Activated naive CD4-positive, alpha-beta T cell treated with anti-CD3 and anti-CD28 coated beads for 36 hours (primary cell): ENCODE measurements at regions not wholly inside any gene's neighbourhood (a gene's known extent, or its start where the extent isn't known, plus 50 kb on each side); places are given as distances from the start of the nearest gene placed in this dataset.
"Not testable (repeated sequence)": the region's sequence is repeated elsewhere in the genome, so short reads cannot be mapped to it uniquely, and the experiment has no call there.

Source experiments
- CTCF ChIA-PET: fragments of 350-600 bp; sonication (Branson Sonifier 250); formaldehyde crosslinking; loops from one replicate; lab custom pipeline; 2021; ENCODE audit warnings: antibody characterized with exemption; lab: Charles Lee
- DNase-seq: peaks from one replicate; pipeline ENCODE4 v3.0.0-alpha.2; 2020
- H3K27ac Mint-ChIP-seq: one replicate; pipeline ENCODE4 v1.8.0; 2021; ENCODE audit warnings: mild to moderate bottlenecking, mixed read lengths
- H3K27me3 Mint-ChIP-seq: one replicate; pipeline ENCODE4 v1.8.0; 2021; ENCODE audit warnings: low read depth, mixed read lengths
- H3K36me3 Mint-ChIP-seq: one replicate; pipeline ENCODE4 v1.8.0; 2021; ENCODE audit warnings: low read depth, mixed read lengths
- H3K4me1 Mint-ChIP-seq: one replicate; pipeline ENCODE4 v1.8.0; 2021; ENCODE audit warnings: low read depth, mixed read lengths
- H3K4me3 Mint-ChIP-seq: one replicate; pipeline ENCODE4 v1.8.0; 2021; ENCODE audit warnings: mild to moderate bottlenecking, moderate library complexity, mixed read lengths
- H3K9me3 Mint-ChIP-seq: one replicate; pipeline ENCODE4 v1.8.0; 2021; ENCODE audit warnings: mixed read lengths
- intact Hi-C: fragments of 100-400 bp; cut with micrococcal nuclease; formaldehyde crosslinking; loops from one replicate; pipeline ENCODE4 v1.15.1; 2023

- Mint-ChIP-seq H3K27ac (no peak overlapping the region), H3K4me1 (no peaks in the 10 kb centered on the region), H3K9me3 (peaks cover 8% of the 10 kb centered on the region), H3K27me3 (no peaks in the 10 kb centered on the region), H3K36me3 (no peaks in the 10 kb centered on the region), H3K4me3 (no peak overlapping the region)
- DNase-seq: no peak
- intact Hi-C loops: no loop called here
- CTCF ChIA-PET: no interaction called here
These were observed 494.8 kb upstream of the MAN1A1 start for GRCh38 chr6:119844387-119844786.

DNA sequence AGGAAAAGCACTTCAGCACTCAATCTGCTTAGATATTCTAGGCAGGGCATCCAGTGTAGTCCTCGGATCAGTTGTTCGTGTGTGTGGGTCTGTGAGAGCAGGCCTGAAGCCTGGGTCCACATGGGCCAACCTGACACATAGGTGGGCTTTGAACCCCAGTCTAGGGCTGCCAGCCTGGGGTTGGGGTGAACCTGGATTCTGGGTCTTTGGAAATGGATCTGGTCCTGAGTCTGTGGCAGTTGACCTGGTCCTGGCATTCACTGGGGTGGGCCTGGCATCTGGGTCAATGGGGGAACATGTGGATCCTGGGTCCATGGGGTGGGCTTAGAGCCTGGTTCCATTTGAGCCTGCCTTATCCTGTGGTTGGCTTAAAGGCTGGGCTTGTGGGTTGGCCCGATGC is 492.6 kb upstream of the MAN1A1 start:
- Mint-ChIP-seq H3K27me3 (no peaks in the 10 kb centered on the region), H3K4me1 (no peaks in the 10 kb centered on the region), H3K4me3 (no peak overlapping the region), H3K9me3 (peaks cover 8% of the 10 kb centered on the region), H3K27ac (no peak overlapping the region), H3K36me3 (no peaks in the 10 kb centered on the region)
- DNase-seq: no peak
- intact Hi-C loops: no loop called here
- CTCF ChIA-PET: interaction anchor here (1.0 kb wide), 1 partner anchor 257 kb away, joined by 3 read pairs; no protein-coding TSS in a partner anchor

GRCh38 chr6:119838043-119838442 is 488.5 kb upstream of the MAN1A1 start:
- Mint-ChIP-seq H3K27me3 (no peaks in the 10 kb centered on the region), H3K27ac (no peak overlapping the region), H3K9me3 (peaks cover 8% of the 10 kb centered on the region), H3K4me1 (no peaks in the 10 kb centered on the region), H3K36me3 (no peaks in the 10 kb centered on the region), H3K4me3 (no peak overlapping the region)
- CTCF ChIA-PET: interaction anchor here (1.3 kb wide), 1 partner anchor 8 kb away, joined by 3 read pairs; no protein-coding TSS in a partner anchor
- intact Hi-C loops: no loop called here
- DNase-seq: no peak

DNA sequence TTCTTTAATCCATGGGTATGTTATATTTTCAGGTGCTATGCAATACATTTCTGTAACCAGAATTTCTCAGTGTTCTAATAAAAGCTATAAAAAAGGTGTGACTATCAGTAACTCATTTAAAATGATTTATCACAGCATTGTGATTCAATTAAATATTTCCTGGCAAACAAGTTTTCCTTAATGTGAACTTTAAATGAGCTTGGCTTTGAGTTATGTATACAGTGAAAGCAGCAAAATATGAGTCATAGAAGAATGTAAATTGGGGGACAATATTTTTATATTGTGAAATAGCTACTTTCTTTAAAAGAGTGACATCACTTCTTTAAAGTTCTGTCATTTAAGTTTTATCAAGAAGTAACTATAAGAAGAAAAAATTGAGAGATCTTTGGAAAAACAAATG is 484.9 kb upstream of the MAN1A1 start:
- Mint-ChIP-seq H3K9me3 (no peaks in the 10 kb centered on the region), H3K4me3 (no peak overlapping the region)

DNA sequence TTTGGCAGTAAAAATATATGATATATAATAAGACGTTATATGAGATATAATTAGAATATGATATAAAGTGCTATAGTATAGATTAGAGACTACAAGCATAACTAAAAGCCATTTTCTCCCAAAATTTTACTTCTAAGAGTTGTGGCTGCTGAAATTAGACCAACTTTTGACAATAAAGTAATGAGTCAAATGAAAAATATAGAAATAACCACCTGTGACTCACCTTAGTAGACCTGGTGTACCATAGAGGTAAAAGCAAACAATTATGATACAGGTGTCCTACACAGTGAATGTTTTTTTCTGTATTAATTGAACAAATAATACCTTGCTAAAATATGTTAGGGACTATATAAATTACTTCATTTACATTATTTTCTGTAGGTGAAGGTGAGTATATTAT is 482.9 kb upstream of the MAN1A1 start:
- Mint-ChIP-seq H3K9me3 (no peaks in the 10 kb centered on the region), H3K27ac (no peak overlapping the region), H3K36me3 (no peaks in the 10 kb centered on the region), H3K4me3 (no peak overlapping the region), H3K27me3 (peaks cover 6% of the 10 kb centered on the region), H3K4me1 (no peaks in the 10 kb centered on the region)
- no peak for DNase-seq
- CTCF ChIA-PET: no interaction called here
- intact Hi-C loops: no loop called here

More for the DNA sequence above, 484.9 kb upstream of the MAN1A1 start:
- Mint-ChIP-seq H3K27ac (no peak overlapping the region), H3K27me3 (no peaks in the 10 kb centered on the region), H3K36me3 (no peaks in the 10 kb centered on the region), H3K4me1 (no peaks in the 10 kb centered on the region)
- intact Hi-C loops: no loop called here
- CTCF ChIA-PET: interaction anchor here (0.6 kb wide), 1 partner anchor 14 kb away, joined by 3 read pairs; no protein-coding TSS in a partner anchor
- no peak for DNase-seq

DNA sequence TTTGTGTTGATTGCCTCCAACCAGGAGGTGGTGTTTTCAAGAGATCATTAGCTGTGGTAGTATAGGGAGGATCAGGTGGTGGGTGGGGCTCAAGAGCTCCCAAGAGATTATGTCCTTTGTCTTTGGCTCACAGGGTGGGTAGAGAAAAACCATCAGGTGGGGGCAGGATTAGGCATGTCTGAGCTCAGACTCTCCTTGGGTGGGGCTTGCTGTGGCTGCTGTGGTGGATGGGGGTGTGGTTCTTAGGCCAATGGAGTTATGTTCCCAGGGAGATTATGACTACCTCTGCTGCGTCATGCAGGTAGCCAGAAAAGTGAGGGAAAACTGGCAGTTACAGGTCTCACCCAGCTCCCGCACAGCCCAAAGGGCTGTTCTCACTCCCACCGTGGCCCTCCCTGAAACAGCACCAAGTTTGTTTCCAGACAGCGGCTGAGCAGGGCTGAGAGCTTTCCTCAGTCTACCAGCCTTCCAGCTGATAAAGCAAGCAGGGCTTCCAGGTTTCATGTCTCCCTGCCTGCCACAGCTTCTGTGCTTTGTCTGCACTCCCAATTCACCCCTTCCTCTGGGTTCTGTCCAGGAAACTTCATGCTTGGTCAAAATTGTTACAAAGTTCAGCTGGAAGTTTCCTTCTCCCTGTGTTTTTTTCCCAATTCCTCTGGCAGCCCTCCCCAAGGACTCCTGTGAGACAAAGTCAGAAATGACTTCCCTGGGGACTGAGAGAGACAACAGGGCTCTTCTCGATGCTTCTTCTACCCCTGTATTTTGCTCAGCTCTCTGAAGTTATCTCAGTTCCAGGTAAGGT is 481.1 kb upstream of the MAN1A1 start:
- no peak overlapping the region for H3K27ac Mint-ChIP-seq
- H3K4me3 Mint-ChIP-seq: no peak overlapping the region
- intact Hi-C loops: no loop called here
- H3K4me1 Mint-ChIP-seq: no peaks in the 10 kb centered on the region
- no peaks in the 10 kb centered on the region for H3K9me3 Mint-ChIP-seq
- peaks cover 6% of the 10 kb centered on the region for H3K27me3 Mint-ChIP-seq
- no peaks in the 10 kb centered on the region for H3K36me3 Mint-ChIP-seq
- CTCF ChIA-PET: no interaction called here
- DNase-seq: no peak

GRCh38 chr6:119830069-119830468 is 480.5 kb upstream of the MAN1A1 start:
- DNase-seq: no peak
- no peaks in the 10 kb centered on the region for H3K9me3 Mint-ChIP-seq
- intact Hi-C loops: no loop called here
- H3K27me3 Mint-ChIP-seq: peaks cover 6% of the 10 kb centered on the region
- CTCF ChIA-PET: no interaction called here
- H3K4me3 Mint-ChIP-seq: no peak overlapping the region
- no peaks in the 10 kb centered on the region for H3K36me3 Mint-ChIP-seq
- H3K27ac Mint-ChIP-seq: no peak overlapping the region
- no peaks in the 10 kb centered on the region for H3K4me1 Mint-ChIP-seq

- CTCF ChIA-PET, H3K4me3 Mint-ChIP-seq, intact Hi-C loops, H3K27ac Mint-ChIP-seq, H3K27me3 Mint-ChIP-seq, DNase-seq, H3K36me3 Mint-ChIP-seq, H3K9me3 Mint-ChIP-seq, H3K4me1 Mint-ChIP-seq: not testable (repeated sequence)
These were observed 479.9 kb upstream of the MAN1A1 start for GRCh38 chr6:119829499-119829898.

- DNase-seq: no peak
- no peak overlapping the region for H3K27ac Mint-ChIP-seq
- H3K27me3 Mint-ChIP-seq: peaks cover 6% of the 10 kb centered on the region
- no peaks in the 10 kb centered on the region for H3K9me3 Mint-ChIP-seq
- intact Hi-C loops: no loop called here
- H3K36me3 Mint-ChIP-seq: no peaks in the 10 kb centered on the region
- CTCF ChIA-PET: no interaction called here
- H3K4me3 Mint-ChIP-seq: no peak overlapping the region
- no peaks in the 10 kb centered on the region for H3K4me1 Mint-ChIP-seq
These were observed 479.4 kb upstream of the MAN1A1 start for GRCh38 chr6:119829006-119829405.

GRCh38 chr6:119821380-119821779 is 471.8 kb upstream of the MAN1A1 start:
- no peak overlapping the region for H3K4me3 Mint-ChIP-seq
- peaks cover 3% of the 10 kb centered on the region for H3K27me3 Mint-ChIP-seq
- intact Hi-C loops: no loop called here
- H3K4me1 Mint-ChIP-seq: no peaks in the 10 kb centered on the region
- DNase-seq: no peak
- no peak overlapping the region for H3K27ac Mint-ChIP-seq
- CTCF ChIA-PET: no interaction called here
- H3K36me3 Mint-ChIP-seq: no peaks in the 10 kb centered on the region
- H3K9me3 Mint-ChIP-seq: no peaks in the 10 kb centered on the region

GRCh38 chr6:119818876-119819275 is 469.3 kb upstream of the MAN1A1 start:
- CTCF ChIA-PET: interaction anchor here (1.3 kb wide), 1 partner anchor 689 kb away, joined by 3 read pairs; no protein-coding TSS in a partner anchor
- no peak overlapping the region for H3K4me3 Mint-ChIP-seq
- H3K27ac Mint-ChIP-seq: no peak overlapping the region
- peaks cover 3% of the 10 kb centered on the region for H3K27me3 Mint-ChIP-seq
- no peaks in the 10 kb centered on the region for H3K36me3 Mint-ChIP-seq
- no peaks in the 10 kb centered on the region for H3K9me3 Mint-ChIP-seq
- no peak for DNase-seq
- intact Hi-C loops: no loop called here
- no peaks in the 10 kb centered on the region for H3K4me1 Mint-ChIP-seq

DNA sequence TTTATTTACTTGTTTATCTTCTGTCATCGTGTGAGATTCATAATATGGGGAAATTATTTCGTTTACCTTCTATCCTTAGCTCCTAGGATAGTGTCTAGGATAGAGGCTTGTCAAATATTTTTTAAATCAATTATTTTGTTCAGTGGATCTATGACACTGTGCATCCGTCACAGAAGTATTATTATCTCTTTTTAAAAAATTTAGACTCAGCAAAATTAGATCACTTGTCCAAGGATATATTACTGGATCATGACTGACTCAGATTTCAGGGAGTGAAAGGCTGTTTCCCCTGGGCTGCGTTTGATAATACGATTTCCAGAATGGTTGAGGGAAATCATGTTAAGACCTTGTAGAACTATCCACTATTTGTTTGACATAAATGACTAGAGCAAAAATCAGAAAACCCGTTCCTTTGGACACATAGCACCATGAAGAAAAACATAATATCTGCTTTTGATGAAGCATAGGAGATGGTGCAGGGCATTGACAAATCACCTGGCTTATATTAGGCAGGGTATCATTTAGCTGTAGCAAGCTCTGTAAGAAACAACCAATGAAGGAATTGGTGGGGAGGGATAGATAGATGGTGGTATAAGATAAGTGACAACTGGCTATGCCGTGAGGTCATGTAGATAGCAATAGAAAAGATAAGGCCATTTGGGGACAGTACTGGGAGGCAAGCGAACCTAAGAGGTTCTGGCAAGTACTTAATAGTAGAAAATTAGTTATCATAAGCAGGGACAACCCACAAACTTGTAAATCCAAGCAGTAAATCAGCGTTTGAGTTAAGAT is 465.2 kb upstream of the MAN1A1 start:
- H3K27me3 Mint-ChIP-seq: no peaks in the 10 kb centered on the region
- DNase-seq: no peak

More for the DNA sequence above, 465.2 kb upstream of the MAN1A1 start:
- Mint-ChIP-seq H3K36me3 (no peaks in the 10 kb centered on the region), H3K4me3 (no peak overlapping the region), H3K4me1 (no peaks in the 10 kb centered on the region), H3K27ac (no peak overlapping the region), H3K9me3 (no peaks in the 10 kb centered on the region)
- intact Hi-C loops: no loop called here
- CTCF ChIA-PET: interaction anchor here (0.7 kb wide), 1 partner anchor 36 kb away, joined by 3 read pairs; no protein-coding TSS in a partner anchor
